ENCODE measurements at regions not wholly inside any gene's neighbourhood (a gene's known extent, or its start where the extent isn't known, plus 50 kb on each side); places are given as distances from the start of the nearest gene placed in this dataset.
A peak's percentile ranks its signal among the peaks of the same experiment; 100 is the strongest.
"Not testable (repeated sequence)": the region's sequence is repeated elsewhere in the genome, so short reads cannot be mapped to it uniquely, and the experiment has no call there.

GRCh38 chr5:50593681-50594080 is 72.8 kb upstream of the PARP8 start:
- ATAC-seq (no peak), DNase-seq (ENCODE audit: low spot score) (no peak)
- H3K9me2 ChIP-seq (ENCODE audit: insufficient read depth): no peaks in the 10 kb centered on the region
- H3K79me2 ChIP-seq (replicated peaks; ENCODE audit: insufficient read depth): no peaks in the 10 kb centered on the region
- H3K36me3 ChIP-seq (ENCODE audit: insufficient read depth): no peaks in the 10 kb centered on the region
- H3K4me2 ChIP-seq: no peak overlapping the region
- H4K20me1 ChIP-seq (replicated peaks; ENCODE audit: insufficient read depth): no peaks in the 10 kb centered on the region
- no peak overlapping the region for H3K27ac ChIP-seq (ENCODE audit: low read depth)
- no peak overlapping the region for H2AFZ ChIP-seq
- H3K36me3 Mint-ChIP-seq (ENCODE audit: low read depth): peaks cover 3% of the 10 kb centered on the region; the same call in 1 of the 3 replicates
- peaks cover 14% of the 10 kb centered on the region for H3K4me1 ChIP-seq (ENCODE audit: insufficient read depth)
- H3K9me3 Mint-ChIP-seq: no peaks in the 10 kb centered on the region
- no peaks in the 10 kb centered on the region for H3F3A ChIP-seq (replicated peaks; ENCODE audit: low read depth)
- H3K27me3 Mint-ChIP-seq (ENCODE audit: insufficient read depth, low read depth, poor library complexity): no peaks in the 10 kb centered on the region
- TF ChIP-seq JUNB (IDR thresholded peaks at IDR 0.05; ENCODE audit: unreplicated experiment) (no peak), ZNF114 (CRISPR knock-in tag; IDR thresholded peaks at IDR 0.05) (no peak), REST (IDR thresholded peaks at IDR 0.05; ENCODE audit: unreplicated experiment) (no peak), POLR2AphosphoS5 (IDR thresholded peaks at IDR 0.05; ENCODE audit: low read depth) (no peak), EZH2 (IDR thresholded peaks at IDR 0.05; ENCODE audit: low read depth, unreplicated experiment) (no peak), NANOG (IDR thresholded peaks at IDR 0.05; ENCODE audit: borderline replicate concordance) (no peak), EZH2phosphoT487 (IDR thresholded peaks at IDR 0.05; ENCODE audit: unreplicated experiment) (no peak), ETS1 (IDR thresholded peaks at IDR 0.05) (no peak)
- 0 out of 2 replicates have a peak overlapping the region, but pooled peaks have one; percentile 75 for H3K27ac Mint-ChIP-seq
- no peak overlapping the region for H3K4me3 Mint-ChIP-seq
- H3K4me3 ChIP-seq: no peak overlapping the region
- H3K27me3 ChIP-seq (ENCODE audit: insufficient read depth): no peaks in the 10 kb centered on the region
- peaks cover 19% of the 10 kb centered on the region for H3K4me1 Mint-ChIP-seq

GRCh38 chr5:50595199-50595598 is 71.2 kb upstream of the PARP8 start:
- H3K4me2 ChIP-seq: no peak overlapping the region
- H3K27me3 ChIP-seq (ENCODE audit: insufficient read depth): no peaks in the 10 kb centered on the region
- H3K36me3 ChIP-seq (ENCODE audit: insufficient read depth): no peaks in the 10 kb centered on the region
- no peaks in the 10 kb centered on the region for H3K27me3 Mint-ChIP-seq (ENCODE audit: insufficient read depth, low read depth, poor library complexity)
- H3K36me3 Mint-ChIP-seq (ENCODE audit: low read depth): peaks cover 3% of the 10 kb centered on the region; the same call in 1 of the 3 replicates
- peaks cover 8% of the 10 kb centered on the region for H3K4me1 ChIP-seq (ENCODE audit: insufficient read depth)
- no peak overlapping the region for H3K27ac ChIP-seq (ENCODE audit: low read depth)
- DNase-seq (ENCODE audit: low spot score) (no peak), ATAC-seq (no peak)
- no peaks in the 10 kb centered on the region for H3F3A ChIP-seq (replicated peaks; ENCODE audit: low read depth)
- no peak overlapping the region for H3K4me3 ChIP-seq
- TF ChIP-seq ZNF114 (CRISPR knock-in tag; IDR thresholded peaks at IDR 0.05): no peak
- no peak for TF ChIP-seq EZH2 (IDR thresholded peaks at IDR 0.05; ENCODE audit: low read depth, unreplicated experiment)
- TF ChIP-seq REST (IDR thresholded peaks at IDR 0.05; ENCODE audit: unreplicated experiment): no peak
- TF ChIP-seq STAT1 (IDR thresholded peaks at IDR 0.05; ENCODE audit: unreplicated experiment): no peak
- no peak for TF ChIP-seq EZH2phosphoT487 (IDR thresholded peaks at IDR 0.05; ENCODE audit: unreplicated experiment)
- no peaks in the 10 kb centered on the region for H3K9me2 ChIP-seq (ENCODE audit: insufficient read depth)
- H3K9me3 Mint-ChIP-seq: peaks cover 6% of the 10 kb centered on the region; the same call in 2 of the 3 replicates
- no peak overlapping the region for H3K27ac Mint-ChIP-seq
- H2AFZ ChIP-seq: no peak overlapping the region
- no peaks in the 10 kb centered on the region for H4K20me1 ChIP-seq (replicated peaks; ENCODE audit: insufficient read depth)
- H3K4me3 Mint-ChIP-seq: no peak overlapping the region
- no peaks in the 10 kb centered on the region for H3K79me2 ChIP-seq (replicated peaks; ENCODE audit: insufficient read depth)
- peaks cover 13% of the 10 kb centered on the region for H3K4me1 Mint-ChIP-seq

GRCh38 chr5:50601576-50601975 is 64.9 kb upstream of the PARP8 start:
- not testable (repeated sequence) for H3K27me3 Mint-ChIP-seq (ENCODE audit: insufficient read depth, low read depth, poor library complexity); H3K79me2 ChIP-seq (replicated peaks; ENCODE audit: insufficient read depth); H4K20me1 ChIP-seq (replicated peaks; ENCODE audit: insufficient read depth); H3K36me3 ChIP-seq (ENCODE audit: insufficient read depth); H3K27me3 ChIP-seq (ENCODE audit: insufficient read depth); DNase-seq (ENCODE audit: low spot score); H3F3A ChIP-seq (replicated peaks; ENCODE audit: low read depth); H3K4me2 ChIP-seq; H3K27ac Mint-ChIP-seq; H3K4me1 ChIP-seq (ENCODE audit: insufficient read depth); H3K4me3 ChIP-seq; H3K27ac ChIP-seq (ENCODE audit: low read depth); H3K4me3 Mint-ChIP-seq; H3K4me1 Mint-ChIP-seq; H2AFZ ChIP-seq; ATAC-seq; H3K9me2 ChIP-seq (ENCODE audit: insufficient read depth)
- Mint-ChIP-seq H3K36me3 (ENCODE audit: low read depth) (peaks cover 18% of the 10 kb centered on the region), H3K9me3 (peaks cover 36% of the 10 kb centered on the region)
